OCI-LY7 (cell line): ENCODE measurements at regions not wholly inside any gene's neighbourhood (a gene's known extent, or its start where the extent isn't known, plus 50 kb on each side); places are given as distances from the start of the nearest gene placed in this dataset.

Experiments
- CTCF ChIP-seq: fragments of 200-600 bp; sonication (generic); conservative IDR thresholded peaks from 2 replicates; pipeline ENCODE4 v1.5.1; 2014; ENCODE audit warnings: mild to moderate bottlenecking, antibody characterized with exemption, low read length, moderate library complexity, mixed read lengths
- EZH2phosphoT487 ChIP-seq: fragments of 200-600 bp; sonication (generic); IDR thresholded peaks from 2 replicates; pipeline ENCODE4 v1.6.1; 2018; ENCODE audit warnings: low read depth, borderline replicate concordance, mild to moderate bottlenecking, mixed run types, antibody characterized with exemption, low read length, moderate library complexity, mixed read lengths

DNA sequence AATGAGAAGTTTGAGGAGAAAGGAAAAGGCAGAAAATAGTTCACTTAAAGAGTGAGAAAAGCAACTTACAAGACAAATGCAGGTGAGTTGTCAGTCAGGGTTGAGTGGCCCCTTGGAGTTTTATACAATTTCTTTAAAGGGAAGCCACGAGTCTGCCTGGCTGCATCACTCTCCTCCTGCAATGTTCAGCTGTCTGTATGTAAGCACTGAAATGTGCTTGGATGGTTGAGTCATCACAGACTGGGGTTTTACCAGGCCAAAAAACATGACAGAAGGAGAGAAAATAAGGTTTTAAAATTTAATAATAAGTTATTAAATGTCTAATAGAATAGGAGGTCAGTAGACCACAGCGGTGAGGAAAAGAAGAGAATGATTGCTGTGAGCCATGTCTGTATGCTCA lies 51.0 kb upstream of the FGF14 start:
- TF ChIP-seq CTCF, result no peak
- no peak for TF ChIP-seq EZH2phosphoT487
